ENCODE measurements at regions not wholly inside any gene's neighbourhood (a gene's known extent, or its start where the extent isn't known, plus 50 kb on each side); places are given as distances from the start of the nearest gene placed in this dataset.
A peak's percentile ranks its signal among the peaks of the same experiment; 100 is the strongest.

GRCh38 chr3:73295876-73296635 lies 234.6 kb downstream of the EBLN2 start:
- no peak for DNase-seq (ENCODE audit: low read depth)

- no peak for DNase-seq (ENCODE audit: low read depth)
These were observed 235.4 kb downstream of the EBLN2 start for GRCh38 chr3:73296859-73297258.

- DNase-seq (ENCODE audit: low read depth), result no peak
These were observed 237.1 kb downstream of the EBLN2 start for GRCh38 chr3:73298243-73299183.

- no peak for DNase-seq (ENCODE audit: low read depth)
These were observed 237.8 kb downstream of the EBLN2 start for GRCh38 chr3:73299184-73299691.

- no peak for DNase-seq (ENCODE audit: low read depth)
These were observed 252.9 kb downstream of the EBLN2 start for GRCh38 chr3:73314151-73314951.

GRCh38 chr3:73315706-73316105 lies 254.2 kb downstream of the EBLN2 start:
- DNase-seq (ENCODE audit: low read depth), result no peak

GRCh38 chr3:73319179-73319769 lies 257.8 kb downstream of the EBLN2 start:
- no peak for DNase-seq (ENCODE audit: low read depth)

- DNase-seq (ENCODE audit: low read depth), result no peak
These were observed 260.0 kb downstream of the EBLN2 start for GRCh38 chr3:73321286-73321999.

- peak; percentile 3 for DNase-seq (ENCODE audit: low read depth)
These were observed 263.0 kb downstream of the EBLN2 start for GRCh38 chr3:73324203-73325155.

GRCh38 chr3:73326396-73326795 lies 264.9 kb downstream of the EBLN2 start:
- no peak for DNase-seq (ENCODE audit: low read depth)

GRCh38 chr3:73327052-73327451 lies 265.6 kb downstream of the EBLN2 start:
- DNase-seq (ENCODE audit: low read depth), result no peak

Data from Daoy (cell line).